Loucy (cell line): ENCODE measurements at regions not wholly inside any gene's neighbourhood (a gene's known extent, or its start where the extent isn't known, plus 50 kb on each side); places are given as distances from the start of the nearest gene placed in this dataset.

Experiments used
- H2AFZ ChIP-seq: fragments of 200-600 bp; sonication (generic); 2 replicates; pipeline ENCODE4 v1.6.0; 2016; ENCODE audit warnings: antibody characterized with exemption, mild to moderate bottlenecking, low read length, moderate library complexity
- H3F3A ChIP-seq: fragments of 200-600 bp; 2 replicates; pipeline ENCODE4 v1.6.0; 2016; ENCODE audit warnings: antibody characterized with exemption, low read depth, mild to moderate bottlenecking
- H3K27me3 ChIP-seq: fragments of 200-600 bp; sonication (generic); 2 replicates; pipeline ENCODE4 v1.6.1; 2014; ENCODE audit warnings: low read length, mild to moderate bottlenecking; ENCODE audit not compliant: insufficient read depth, poor library complexity, severe bottlenecking
- H3K36me3 ChIP-seq: fragments of 200-600 bp; sonication (generic); 2 replicates; pipeline ENCODE4 v1.6.1; 2016; ENCODE audit warnings: low read length; ENCODE audit not compliant: insufficient read depth
- H3K4me1 ChIP-seq: fragments of 200-600 bp; sonication (generic); 2 replicates; pipeline ENCODE4 v1.5.1; 2014; ENCODE audit warnings: low read length, mild to moderate bottlenecking; ENCODE audit not compliant: insufficient read depth, poor library complexity, severe bottlenecking
- H3K4me2 ChIP-seq: fragments of 200-600 bp; sonication (generic); 2 replicates; pipeline ENCODE4 v1.6.0; 2014; ENCODE audit warnings: antibody characterized with exemption, low read length, low read depth, mild to moderate bottlenecking; ENCODE audit not compliant: poor library complexity, severe bottlenecking
- H3K4me3 ChIP-seq: fragments of 200-600 bp; sonication (generic); 2 replicates; pipeline ENCODE4 v1.5.1; 2014; ENCODE audit warnings: low read length, mild to moderate bottlenecking, mixed read lengths; ENCODE audit not compliant: poor library complexity, severe bottlenecking
- H3K79me2 ChIP-seq: fragments of 200-600 bp; sonication (generic); 2 replicates; pipeline ENCODE4 v1.6.1; 2014; ENCODE audit warnings: low read length; ENCODE audit not compliant: insufficient read depth
- H3K9ac ChIP-seq: fragments of 200-600 bp; sonication (generic); 2 replicates; pipeline ENCODE4 v1.6.0; 2014; ENCODE audit warnings: mild to moderate bottlenecking, low read depth, low read length, moderate library complexity; ENCODE audit not compliant: poor library complexity, severe bottlenecking
- H3K9me2 ChIP-seq: fragments of 200-600 bp; sonication (generic); replicated peaks from 2 replicates; pipeline ENCODE4 v1.6.1; 2016; ENCODE audit warnings: low read depth, low read length, mixed read lengths
- H3K9me3 ChIP-seq: fragments of 200-600 bp; sonication (generic); 2 replicates; pipeline ENCODE4 v1.6.1; 2014; ENCODE audit warnings: mild to moderate bottlenecking, antibody characterized with exemption, low read length, low read depth; ENCODE audit not compliant: insufficient read depth
- H4K20me1 ChIP-seq: fragments of 200-600 bp; sonication (generic); 2 replicates; pipeline ENCODE4 v1.6.0; 2014; ENCODE audit warnings: antibody characterized with exemption, low read length, mild to moderate bottlenecking; ENCODE audit not compliant: insufficient read depth, poor library complexity, severe bottlenecking
- CTCF ChIP-seq: fragments of 200-600 bp; sonication (generic); conservative IDR thresholded peaks from 2 replicates; pipeline ENCODE4 v1.5.1; 2014; ENCODE audit warnings: mild to moderate bottlenecking, antibody characterized with exemption, low read length
- EZH2phosphoT487 ChIP-seq: fragments of 200-600 bp; IDR thresholded peaks from 2 replicates; pipeline ENCODE4 v1.6.1; 2018; ENCODE audit warnings: antibody characterized with exemption, mild to moderate bottlenecking, moderate library complexity, borderline replicate concordance

GRCh38 chr18:76233876-76234675 is 261.0 kb downstream of the ZNF516 start:
- H4K20me1 ChIP-seq = no peaks in the 10 kb centered on the region
- H3F3A ChIP-seq = no peaks in the 10 kb centered on the region
- H3K9me3 ChIP-seq = no peaks in the 10 kb centered on the region
- H2AFZ ChIP-seq = no peak overlapping the region
- H3K9ac ChIP-seq = no peak overlapping the region
- no peaks in the 10 kb centered on the region for H3K36me3 ChIP-seq
- TF ChIP-seq CTCF (no peak), EZH2phosphoT487 (no peak)
- H3K4me2 ChIP-seq = no peak overlapping the region
- H3K79me2 ChIP-seq = no peaks in the 10 kb centered on the region
- H3K27me3 ChIP-seq = no peaks in the 10 kb centered on the region
- H3K4me3 ChIP-seq = no peak overlapping the region
- H3K4me1 ChIP-seq = no peaks in the 10 kb centered on the region
- no peaks in the 10 kb centered on the region for H3K9me2 ChIP-seq

DNA sequence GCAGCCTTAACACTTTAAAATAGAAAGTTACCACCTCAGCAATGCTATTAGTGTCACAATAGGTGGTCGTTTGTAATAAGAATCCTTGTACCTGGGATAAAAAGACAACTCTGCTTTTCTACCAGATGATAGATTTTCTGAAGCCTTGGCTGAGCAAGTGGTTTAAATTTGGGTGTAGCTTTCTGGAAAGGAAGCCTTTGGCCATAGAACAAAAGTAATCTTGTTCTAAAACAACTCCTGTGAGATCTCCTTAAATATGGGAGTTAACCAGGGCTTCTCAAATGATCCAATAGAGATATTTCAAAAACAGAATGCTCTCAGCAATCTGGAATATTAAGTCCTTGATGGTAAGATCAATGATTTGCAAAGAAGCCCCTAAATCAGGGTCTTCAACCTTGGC is 261.6 kb downstream of the ZNF516 start:
- Histone ChIP-seq H4K20me1 (no peaks in the 10 kb centered on the region), H3K4me1 (no peaks in the 10 kb centered on the region), H3K36me3 (no peaks in the 10 kb centered on the region), H3K9ac (no peak overlapping the region), H3K79me2 (no peaks in the 10 kb centered on the region), H3K27me3 (no peaks in the 10 kb centered on the region), H3K4me3 (no peak overlapping the region), H2AFZ (no peak overlapping the region), H3K9me3 (no peaks in the 10 kb centered on the region), H3K4me2 (no peak overlapping the region), H3K9me2 (no peaks in the 10 kb centered on the region), H3F3A (no peaks in the 10 kb centered on the region)
- TF ChIP-seq CTCF (no peak), EZH2phosphoT487 (no peak)

DNA sequence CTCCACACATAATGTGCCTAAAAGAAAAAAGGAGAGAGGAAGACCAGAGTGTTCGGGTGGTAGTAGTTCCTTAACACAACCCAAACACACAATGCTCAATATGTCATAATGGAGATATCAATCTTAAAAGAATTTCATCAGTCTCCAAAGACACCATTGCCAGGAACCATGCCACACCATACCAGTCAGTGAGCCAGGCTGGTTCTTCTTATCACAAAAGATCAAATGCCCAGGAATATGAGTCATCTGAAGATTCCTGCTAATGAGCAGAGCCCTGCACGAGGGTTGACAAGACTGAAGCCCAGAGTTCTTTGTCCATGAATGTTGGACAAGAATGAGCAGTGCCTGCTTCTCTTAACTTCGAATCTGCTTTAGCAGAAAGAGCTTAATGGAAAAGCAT is 262.3 kb downstream of the ZNF516 start:
- TF ChIP-seq EZH2phosphoT487 (no peak), CTCF (no peak)

More for the DNA sequence above, 262.3 kb downstream of the ZNF516 start:
- no peaks in the 10 kb centered on the region for H3K9me3 ChIP-seq
- H3K4me2 ChIP-seq = no peak overlapping the region
- no peak overlapping the region for H3K9ac ChIP-seq
- no peak overlapping the region for H2AFZ ChIP-seq
- no peaks in the 10 kb centered on the region for H3F3A ChIP-seq
- no peaks in the 10 kb centered on the region for H3K79me2 ChIP-seq
- no peaks in the 10 kb centered on the region for H3K9me2 ChIP-seq
- H4K20me1 ChIP-seq = no peaks in the 10 kb centered on the region
- H3K4me3 ChIP-seq = no peak overlapping the region
- H3K36me3 ChIP-seq = no peaks in the 10 kb centered on the region
- no peaks in the 10 kb centered on the region for H3K4me1 ChIP-seq
- H3K27me3 ChIP-seq = no peaks in the 10 kb centered on the region
